C4-2B (cell line): ENCODE measurements at regions not wholly inside any gene's neighbourhood (a gene's known extent, or its start where the extent isn't known, plus 50 kb on each side); places are given as distances from the start of the nearest gene placed in this dataset.

Experiments
- CTCF ChIP-seq: fragments of 450-650 bp; conservative IDR thresholded peaks from 2 replicates; pipeline ENCODE4 v1.5.1; 2017; ENCODE audit warnings: mild to moderate bottlenecking
- ZFX ChIP-seq: fragments of 450-650 bp; IDR thresholded peaks from 2 replicates; pipeline ENCODE4 v1.6.1; 2017

GRCh38 chr14:73764406-73765280 lies 50.5 kb upstream of the PNMA1 start:
- no peak for TF ChIP-seq CTCF
- no peak for TF ChIP-seq ZFX
